HG02870 (cell line): ENCODE measurements at regions not wholly inside any gene's neighbourhood (a gene's known extent, or its start where the extent isn't known, plus 50 kb on each side); places are given as distances from the start of the nearest gene placed in this dataset.
"Not testable (repeated sequence)": the region's sequence is repeated elsewhere in the genome, so short reads cannot be mapped to it uniquely, and the experiment has no call there.

Source experiments
- ATAC-seq: cut with Tn5 transposase; IDR thresholded peaks from one replicate; pipeline ENCODE4 v1.9.1; 2021; ENCODE audit warnings: mild to moderate bottlenecking, moderate library complexity; ENCODE audit not compliant: unreplicated experiment

DNA sequence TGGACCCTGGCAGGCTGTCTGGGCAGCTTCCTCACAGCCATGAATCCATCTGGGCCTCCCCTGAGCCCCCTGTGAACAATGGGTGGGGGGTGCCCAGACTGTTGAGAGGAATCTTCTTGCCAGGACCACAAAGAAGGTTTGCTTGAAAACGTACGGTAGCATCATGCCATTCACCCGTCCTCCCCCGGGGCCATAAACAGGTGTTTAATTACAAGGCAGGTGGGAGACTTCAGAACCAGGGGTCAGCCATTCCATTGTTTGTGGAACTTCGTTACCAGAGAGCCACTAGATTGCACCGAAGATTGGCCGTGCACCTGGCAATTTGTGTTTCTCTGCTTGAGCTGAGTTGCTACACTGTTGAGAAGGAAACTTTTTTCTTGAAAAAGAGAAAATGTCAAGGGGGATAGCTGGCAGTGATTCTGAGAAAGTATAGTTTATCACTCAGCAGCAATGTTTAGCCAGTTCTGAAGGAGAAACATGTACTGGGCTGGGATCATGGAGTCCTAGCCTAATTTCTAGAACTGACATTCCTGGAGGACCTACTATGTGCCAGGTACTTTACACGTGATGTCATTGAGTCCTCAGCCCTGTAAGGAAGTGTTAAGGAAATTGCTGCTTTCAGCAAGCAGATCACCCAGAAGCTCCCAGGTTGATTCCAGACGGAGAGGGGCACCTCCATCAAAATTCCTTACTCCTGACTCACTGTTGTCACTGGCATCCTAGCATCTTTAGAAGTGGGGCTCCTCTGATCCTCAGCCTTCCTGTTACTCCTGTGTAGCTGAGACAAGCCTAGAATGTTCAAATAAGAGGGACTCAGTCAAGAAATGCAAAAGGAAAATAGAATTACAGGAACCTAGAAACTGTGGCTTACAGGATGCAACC is 103.8 kb upstream of the UBE2E1 start:
- no peak for ATAC-seq

DNA sequence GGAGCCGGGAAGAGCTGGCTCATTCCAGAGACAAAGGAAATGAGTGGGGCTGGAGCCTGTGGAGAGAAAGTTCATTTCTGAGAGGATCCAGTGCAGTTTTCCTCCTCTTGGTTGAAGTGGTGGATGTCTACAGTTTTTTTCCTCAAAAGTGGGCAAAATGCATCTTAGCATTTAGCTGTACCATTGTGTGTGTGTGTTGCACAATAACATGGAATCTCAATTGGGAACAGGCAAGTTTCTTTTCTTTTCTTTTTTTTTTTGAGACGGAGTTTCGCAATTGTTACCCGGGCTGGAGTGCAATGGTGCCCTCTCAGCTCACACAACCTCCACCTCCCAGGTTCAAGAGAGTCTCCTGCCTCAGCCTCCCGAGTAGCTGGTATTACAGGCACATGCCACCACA is 101.5 kb upstream of the UBE2E1 start:
- no peak for ATAC-seq

GRCh38 chr3:23706111-23706510 is 99.6 kb upstream of the UBE2E1 start:
- no peak for ATAC-seq

DNA sequence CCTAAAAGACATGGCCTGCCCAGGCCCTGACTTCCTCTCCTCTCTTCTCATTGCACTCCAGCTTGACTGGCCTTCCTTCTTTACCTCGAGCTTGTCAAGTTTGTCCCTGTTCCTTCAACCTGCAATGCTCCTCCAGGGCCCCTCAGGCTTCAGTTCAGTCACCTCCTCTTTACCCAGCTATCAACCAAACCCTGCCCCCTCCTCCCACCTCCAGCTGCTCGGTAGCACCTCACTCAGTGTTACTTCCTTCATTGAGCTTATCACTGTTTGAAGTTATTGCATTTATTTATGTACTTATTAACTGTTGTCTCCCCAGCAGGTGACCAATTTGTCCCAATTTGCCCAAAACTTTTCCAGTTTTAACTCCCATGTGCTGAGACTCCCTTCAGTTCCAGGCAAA is 95.8 kb upstream of the UBE2E1 start:
- no peak for ATAC-seq

DNA sequence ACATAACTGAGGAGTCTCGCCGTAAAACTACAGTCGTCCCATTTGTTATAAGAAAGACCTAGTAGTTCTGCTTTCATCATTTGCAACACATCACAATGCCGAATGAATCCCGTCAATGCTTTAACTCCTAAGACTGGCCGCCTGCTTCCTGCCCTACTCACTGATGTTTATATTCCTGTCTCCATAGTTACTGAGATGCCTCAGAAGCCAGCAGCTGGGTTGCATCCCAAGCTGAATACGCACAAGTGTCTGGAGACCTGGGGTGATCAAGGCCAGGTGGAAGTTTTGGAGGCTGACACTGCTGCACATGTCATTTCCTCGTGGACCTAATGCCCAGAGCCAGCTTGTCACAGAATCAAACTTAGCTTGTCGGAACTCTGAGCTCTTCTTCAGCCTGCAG is 95.2 kb upstream of the UBE2E1 start:
- ATAC-seq: no peak

DNA sequence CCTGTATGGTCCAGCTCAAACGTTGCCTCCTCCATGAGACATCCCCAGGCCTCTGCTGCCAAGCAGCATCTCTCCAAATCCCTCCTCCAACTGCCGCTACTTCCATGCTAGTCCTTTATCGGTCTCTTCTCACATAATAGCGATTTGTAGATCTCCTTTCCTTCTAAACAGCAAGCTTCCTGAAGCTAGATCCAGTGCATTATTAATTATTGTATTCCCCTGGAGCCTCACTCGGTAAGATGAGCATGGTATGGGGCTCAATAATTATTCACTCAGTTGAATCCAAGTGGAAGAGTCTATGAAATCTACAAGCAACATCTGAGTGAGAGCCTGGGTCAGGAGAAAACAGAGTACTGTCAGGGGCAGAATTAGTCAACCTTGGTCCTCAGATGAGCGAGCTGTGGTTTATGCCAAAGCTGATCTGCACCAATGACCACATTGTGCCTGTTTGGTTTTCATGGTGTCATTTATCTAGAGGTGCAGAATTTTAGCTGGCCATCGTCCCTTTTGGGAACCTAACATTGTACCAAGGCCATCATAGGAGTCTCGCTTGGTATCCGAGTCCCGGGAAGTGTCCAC is 93.8 kb upstream of the UBE2E1 start:
- peak; percentile 64 for ATAC-seq

DNA sequence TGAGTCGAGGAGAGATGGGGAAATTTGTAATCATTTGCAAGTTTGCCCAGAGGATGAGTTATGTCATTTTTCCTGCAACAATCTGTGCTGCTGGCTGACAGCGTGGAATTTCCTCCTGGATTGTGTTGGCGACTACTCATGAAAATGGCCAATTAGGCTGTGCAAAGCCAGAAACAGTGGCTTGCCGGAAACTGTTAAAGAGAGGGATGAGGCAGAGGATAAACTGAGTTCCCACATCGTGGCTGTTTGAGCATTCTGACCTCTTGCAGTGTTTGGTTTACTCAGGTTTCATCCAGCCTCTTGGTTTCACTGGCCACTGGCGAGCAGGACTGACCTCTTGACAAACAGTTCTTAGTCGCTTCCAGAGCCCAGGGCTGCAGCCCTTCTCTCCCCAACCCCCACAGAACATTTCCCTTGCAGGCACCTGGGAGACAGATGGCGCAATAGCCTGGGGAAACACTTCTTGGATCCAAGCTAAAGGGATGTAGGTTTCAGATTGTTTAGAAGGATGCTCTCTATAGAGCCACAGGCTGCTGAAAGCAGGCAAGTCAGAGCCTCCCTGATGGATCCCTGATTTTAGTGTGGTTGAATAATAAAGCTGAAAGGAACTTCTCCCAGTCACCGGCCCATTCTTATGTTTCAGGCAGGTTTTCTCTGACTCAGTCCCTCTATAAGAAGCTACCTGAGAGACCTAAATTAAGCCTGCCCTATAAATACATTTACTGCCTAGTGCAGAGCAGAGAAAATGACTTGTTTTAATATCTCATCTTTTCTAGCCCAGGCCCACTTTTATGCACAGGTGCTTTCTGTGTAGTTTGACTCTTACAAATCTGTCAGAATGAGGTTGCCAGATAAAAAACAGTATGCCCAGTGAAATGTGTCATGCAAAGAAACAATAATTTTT is 92.8 kb upstream of the UBE2E1 start:
- no peak for ATAC-seq

- ATAC-seq: no peak
Measured at GRCh38 chr3:23713641-23714040, 92.1 kb upstream of the UBE2E1 start.

DNA sequence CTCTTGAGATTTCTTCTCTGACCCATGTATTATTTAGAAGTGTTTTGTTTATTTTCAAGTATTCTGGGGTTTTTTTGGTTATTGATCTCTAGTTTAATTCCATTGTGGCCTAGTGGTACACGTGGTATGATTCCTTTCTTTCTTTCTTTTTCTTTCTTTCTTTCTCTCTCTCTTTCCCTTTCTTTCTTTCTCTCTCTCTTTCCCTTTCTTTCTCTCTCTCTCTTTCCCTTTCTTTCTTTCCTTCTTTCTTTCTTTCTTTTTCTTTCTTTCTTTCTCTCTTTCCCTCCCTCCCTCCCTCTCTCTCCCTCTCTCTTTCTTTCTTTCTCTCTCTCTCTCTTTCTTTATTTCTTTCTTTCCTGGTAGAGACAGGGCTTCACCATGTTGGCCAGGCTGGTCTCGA is 85.7 kb upstream of the UBE2E1 start:
- ATAC-seq: no peak

GRCh38 chr3:23720885-23721284 is 84.9 kb upstream of the UBE2E1 start:
- no peak for ATAC-seq

GRCh38 chr3:23723141-23723540 is 82.6 kb upstream of the UBE2E1 start:
- ATAC-seq: no peak

DNA sequence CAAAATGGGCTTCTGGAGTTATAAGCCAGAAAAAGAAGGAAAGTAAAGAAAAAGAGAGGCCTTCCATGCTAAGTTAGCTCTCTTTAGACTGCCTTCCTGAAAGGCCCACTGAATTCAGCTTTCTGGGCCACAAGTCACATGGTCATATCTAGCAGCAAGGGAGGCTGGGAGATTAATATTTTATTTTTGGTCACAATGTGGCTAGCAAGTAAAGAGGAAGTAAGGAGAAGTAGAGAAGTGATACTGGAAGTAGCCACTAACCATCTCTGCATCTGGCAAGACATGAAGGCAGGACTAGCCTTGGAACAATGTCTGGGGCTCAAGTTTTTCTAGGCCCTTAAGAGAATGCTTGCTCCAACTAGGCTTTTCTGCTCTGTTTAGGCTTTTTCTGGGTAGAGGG is 81.8 kb upstream of the UBE2E1 start:
- ATAC-seq: no peak

- peak; percentile 83 for ATAC-seq
Measured at GRCh38 chr3:23726811-23727548, 78.8 kb upstream of the UBE2E1 start.

- no peak for ATAC-seq
Measured at GRCh38 chr3:23728601-23729117, 77.1 kb upstream of the UBE2E1 start.

GRCh38 chr3:23729362-23729761 is 76.4 kb upstream of the UBE2E1 start:
- ATAC-seq: not testable (repeated sequence)

GRCh38 chr3:23734481-23734880 is 71.3 kb upstream of the UBE2E1 start:
- ATAC-seq: no peak

DNA sequence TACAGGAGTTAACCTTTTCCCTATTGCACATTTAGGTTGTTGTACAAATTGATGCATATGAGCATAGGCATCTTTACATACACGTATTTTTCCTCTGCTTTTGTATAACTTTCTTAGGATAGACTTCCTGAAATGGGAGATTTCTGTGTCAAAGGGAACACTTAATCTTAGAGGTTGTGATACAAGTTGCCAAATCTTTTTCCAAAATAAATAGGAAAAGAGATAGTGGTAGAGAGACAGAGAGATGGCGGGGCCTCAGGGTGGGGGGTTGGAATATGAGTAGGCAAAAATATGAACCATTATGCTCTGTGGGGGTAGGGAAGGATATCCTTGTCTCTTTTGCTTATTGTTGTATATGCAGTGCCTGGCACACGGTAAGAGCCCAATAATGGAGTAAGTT is 70.7 kb upstream of the UBE2E1 start:
- ATAC-seq: no peak

- ATAC-seq: no peak
Measured at GRCh38 chr3:23735535-23736326, 70.0 kb upstream of the UBE2E1 start.

- ATAC-seq: no peak
Measured at GRCh38 chr3:23738944-23739343, 66.8 kb upstream of the UBE2E1 start.

- no peak for ATAC-seq
Measured at GRCh38 chr3:23739536-23739935, 66.2 kb upstream of the UBE2E1 start.
